ENCODE measurements at regions not wholly inside any gene's neighbourhood (a gene's known extent, or its start where the extent isn't known, plus 50 kb on each side); places are given as distances from the start of the nearest gene placed in this dataset.

DNA sequence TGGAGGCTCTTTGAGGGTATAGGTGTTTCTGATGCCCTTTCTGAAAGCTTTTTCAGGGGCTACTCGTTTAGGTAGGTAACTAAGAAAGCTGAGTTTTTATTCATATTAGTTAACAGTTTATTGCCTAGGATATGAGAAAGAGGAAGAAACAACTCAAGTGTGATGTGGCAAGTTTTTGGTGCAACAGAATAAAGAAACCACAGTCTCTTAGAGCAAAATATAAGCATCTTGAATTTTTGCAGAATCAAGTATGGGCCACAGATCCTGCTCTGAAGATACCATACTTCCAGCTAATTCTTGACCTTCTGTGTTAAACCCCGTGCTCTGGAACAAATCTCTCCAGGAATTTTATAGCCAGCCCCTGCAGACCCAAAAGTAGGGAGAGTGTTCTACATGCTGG is 147.7 kb upstream of the SLC1A4 start:
- H3K27me3 Mint-ChIP-seq (ENCODE audit: low read depth, poor library complexity): no peaks in the 10 kb centered on the region
- H3K4me1 Mint-ChIP-seq: peaks cover 57% of the 10 kb centered on the region
- TF ChIP-seq, protein P1, sequence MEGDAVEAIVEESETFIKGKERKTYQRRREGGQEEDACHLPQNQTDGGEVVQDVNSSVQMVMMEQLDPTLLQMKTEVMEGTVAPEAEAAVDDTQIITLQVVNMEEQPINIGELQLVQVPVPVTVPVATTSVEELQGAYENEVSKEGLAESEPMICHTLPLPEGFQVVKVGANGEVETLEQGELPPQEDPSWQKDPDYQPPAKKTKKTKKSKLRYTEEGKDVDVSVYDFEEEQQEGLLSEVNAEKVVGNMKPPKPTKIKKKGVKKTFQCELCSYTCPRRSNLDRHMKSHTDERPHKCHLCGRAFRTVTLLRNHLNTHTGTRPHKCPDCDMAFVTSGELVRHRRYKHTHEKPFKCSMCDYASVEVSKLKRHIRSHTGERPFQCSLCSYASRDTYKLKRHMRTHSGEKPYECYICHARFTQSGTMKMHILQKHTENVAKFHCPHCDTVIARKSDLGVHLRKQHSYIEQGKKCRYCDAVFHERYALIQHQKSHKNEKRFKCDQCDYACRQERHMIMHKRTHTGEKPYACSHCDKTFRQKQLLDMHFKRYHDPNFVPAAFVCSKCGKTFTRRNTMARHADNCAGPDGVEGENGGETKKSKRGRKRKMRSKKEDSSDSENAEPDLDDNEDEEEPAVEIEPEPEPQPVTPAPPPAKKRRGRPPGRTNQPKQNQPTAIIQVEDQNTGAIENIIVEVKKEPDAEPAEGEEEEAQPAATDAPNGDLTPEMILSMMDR (IDR thresholded peaks at IDR 0.05): no peak
- no peaks in the 10 kb centered on the region for H3K36me3 Mint-ChIP-seq (ENCODE audit: low read depth)
- DNase-seq: no peak
- no peak overlapping the region for H3K27ac Mint-ChIP-seq
- no peak overlapping the region for H3K4me3 Mint-ChIP-seq
- H3K9me3 Mint-ChIP-seq: no peaks in the 10 kb centered on the region

DNA sequence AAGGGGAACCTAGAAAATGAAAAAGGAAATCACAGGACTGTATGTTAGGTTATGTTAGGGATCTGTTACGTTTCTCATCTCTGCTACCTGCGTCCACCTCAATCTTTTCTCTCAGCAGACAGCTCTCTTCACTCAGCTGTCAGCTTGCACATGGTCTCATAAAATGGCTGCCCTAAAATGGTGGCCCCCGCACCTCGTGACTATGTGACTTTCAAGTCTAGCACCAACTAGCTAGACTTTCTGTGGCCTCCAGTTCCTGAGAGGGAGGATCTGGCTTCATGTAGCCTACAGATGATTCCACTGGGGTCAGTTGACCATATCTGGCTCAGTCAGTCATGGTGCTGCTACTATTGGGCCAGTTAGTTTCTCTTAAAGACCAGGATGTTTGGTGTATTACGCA is 147.2 kb upstream of the SLC1A4 start:
- no peak overlapping the region for H3K4me3 Mint-ChIP-seq
- H3K4me1 Mint-ChIP-seq: peaks cover 54% of the 10 kb centered on the region
- no peaks in the 10 kb centered on the region for H3K9me3 Mint-ChIP-seq
- TF ChIP-seq, protein P1 (IDR thresholded peaks at IDR 0.05): no peak
- no peaks in the 10 kb centered on the region for H3K27me3 Mint-ChIP-seq (ENCODE audit: low read depth, poor library complexity)
- H3K36me3 Mint-ChIP-seq (ENCODE audit: low read depth): no peaks in the 10 kb centered on the region
- no peak for DNase-seq
- no peak overlapping the region for H3K27ac Mint-ChIP-seq

DNA sequence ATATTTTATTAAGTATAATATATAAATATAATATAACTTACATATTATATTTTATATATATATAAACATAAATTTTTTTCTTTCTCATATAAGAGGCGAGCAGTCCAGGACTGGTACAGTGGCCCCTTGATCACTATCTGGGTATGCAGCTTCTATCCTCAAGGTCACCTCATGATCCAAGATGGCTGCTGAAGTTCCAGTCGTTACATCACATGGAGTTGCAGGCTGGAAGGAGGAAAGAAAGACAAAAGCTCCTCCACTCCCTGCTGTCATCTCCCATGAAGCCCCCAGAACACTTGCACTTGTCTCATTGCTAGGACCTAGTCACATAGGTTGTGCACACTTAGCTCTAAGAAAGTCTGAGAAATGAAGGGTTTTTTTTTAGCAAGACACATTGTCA is 145.1 kb upstream of the SLC1A4 start:
- no peaks in the 10 kb centered on the region for H3K36me3 Mint-ChIP-seq (ENCODE audit: low read depth)
- no peak for DNase-seq
- TF ChIP-seq, protein P1 (IDR thresholded peaks at IDR 0.05): no peak
- H3K4me1 Mint-ChIP-seq: peaks cover 45% of the 10 kb centered on the region
- H3K4me3 Mint-ChIP-seq: no peak overlapping the region
- no peaks in the 10 kb centered on the region for H3K9me3 Mint-ChIP-seq
- H3K27ac Mint-ChIP-seq: no peak overlapping the region
- H3K27me3 Mint-ChIP-seq (ENCODE audit: low read depth, poor library complexity): no peaks in the 10 kb centered on the region

DNA sequence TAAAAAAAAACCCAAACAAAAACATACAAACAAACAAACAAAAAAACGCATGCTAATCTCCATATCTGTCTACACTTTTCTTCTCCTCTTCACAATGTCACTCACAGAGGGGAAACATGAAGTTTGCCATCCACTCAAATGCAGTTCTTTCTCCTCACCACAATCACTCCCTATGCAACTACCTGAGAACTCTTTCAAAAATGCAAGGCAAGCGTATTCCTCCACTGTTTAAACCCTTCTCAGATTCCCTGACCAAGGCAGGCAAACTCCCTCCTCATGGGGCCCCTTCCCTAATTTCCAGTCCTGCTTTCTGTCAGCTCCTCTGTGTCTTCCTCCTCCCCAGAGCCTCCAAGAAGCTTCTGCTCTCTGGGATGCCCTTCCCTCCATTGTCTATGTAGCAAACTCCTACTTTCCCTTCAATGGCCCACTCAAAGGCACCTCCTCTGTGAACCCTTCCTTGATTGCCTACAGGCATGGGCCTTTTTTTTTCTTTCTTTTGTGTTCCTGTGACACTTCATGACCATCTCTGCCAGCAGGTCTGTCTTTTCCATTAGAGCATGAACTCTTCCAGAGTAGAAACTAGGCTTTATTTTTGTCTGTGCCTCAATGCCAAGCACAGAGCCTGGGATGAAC is 143.8 kb upstream of the SLC1A4 start:
- H3K4me3 Mint-ChIP-seq: no peak overlapping the region
- DNase-seq: no peak
- H3K9me3 Mint-ChIP-seq: no peaks in the 10 kb centered on the region
- H3K4me1 Mint-ChIP-seq: peaks cover 33% of the 10 kb centered on the region
- no peaks in the 10 kb centered on the region for H3K36me3 Mint-ChIP-seq (ENCODE audit: low read depth)
- no peaks in the 10 kb centered on the region for H3K27me3 Mint-ChIP-seq (ENCODE audit: low read depth, poor library complexity)
- peak overlapping the region; percentile 41 for H3K27ac Mint-ChIP-seq
- TF ChIP-seq, protein P1 (IDR thresholded peaks at IDR 0.05): no peak

DNA sequence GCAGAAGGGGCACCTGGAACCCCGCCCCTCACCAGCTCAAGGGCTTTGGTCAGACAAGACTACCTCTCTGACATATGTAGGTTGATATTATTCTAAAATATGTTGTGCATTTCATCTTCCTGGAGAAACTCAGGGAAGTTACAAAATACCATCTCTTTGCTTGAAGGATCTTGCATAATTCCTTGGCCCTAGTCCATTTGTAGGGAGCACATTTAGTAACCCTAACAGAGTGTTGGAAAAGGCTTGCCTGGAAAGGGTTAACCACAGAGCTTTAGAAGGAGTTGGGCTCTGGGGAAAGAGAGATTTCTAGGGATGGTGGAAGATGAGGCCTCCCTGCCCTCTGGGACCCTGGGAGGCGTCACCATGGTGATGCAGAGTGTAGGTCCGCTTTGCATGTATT is 143.0 kb upstream of the SLC1A4 start:
- Mint-ChIP-seq H3K27ac (no peak overlapping the region), H3K27me3 (ENCODE audit: low read depth, poor library complexity) (no peaks in the 10 kb centered on the region), H3K4me3 (no peak overlapping the region), H3K9me3 (no peaks in the 10 kb centered on the region), H3K36me3 (ENCODE audit: low read depth) (no peaks in the 10 kb centered on the region), H3K4me1 (peaks cover 29% of the 10 kb centered on the region)
- no peak for DNase-seq
- TF ChIP-seq, protein P1 (IDR thresholded peaks at IDR 0.05): no peak

DNA sequence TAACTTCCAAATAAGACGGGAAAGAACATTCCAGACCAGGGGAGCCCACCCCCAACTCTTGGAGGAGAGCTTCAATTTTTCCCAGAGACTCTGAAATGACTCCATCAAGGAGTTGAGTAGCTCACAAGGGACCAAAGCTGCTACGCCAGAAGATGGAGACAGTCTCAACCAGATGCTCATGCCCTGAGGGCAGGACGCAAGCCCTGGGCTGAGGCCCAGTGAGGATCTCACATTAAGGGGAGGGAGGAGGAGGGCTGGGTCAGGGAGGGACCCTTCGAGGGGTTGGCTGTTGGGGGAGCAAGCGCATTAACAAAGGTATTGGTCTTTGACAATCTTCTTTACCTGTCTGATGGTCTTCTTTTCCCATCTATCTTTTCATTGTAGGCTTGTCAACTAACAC is 141.3 kb upstream of the SLC1A4 start:
- Mint-ChIP-seq H3K36me3 (ENCODE audit: low read depth) (no peaks in the 10 kb centered on the region), H3K27me3 (ENCODE audit: low read depth, poor library complexity) (no peaks in the 10 kb centered on the region), H3K27ac (no peak overlapping the region), H3K4me1 (peaks cover 36% of the 10 kb centered on the region), H3K4me3 (no peak overlapping the region), H3K9me3 (no peaks in the 10 kb centered on the region)
- DNase-seq: no peak
- TF ChIP-seq, protein P1 (IDR thresholded peaks at IDR 0.05): no peak
